Cerebellar cortex (tissue), 1 donor: ENCODE measurements at regions not wholly inside any gene's neighbourhood (a gene's known extent, or its start where the extent isn't known, plus 50 kb on each side); places are given as distances from the start of the nearest gene placed in this dataset.
A peak's percentile ranks its signal among the peaks of the same experiment; 100 is the strongest.

Experiments
- DNase-seq: peaks from one replicate; pipeline ENCODE4 v3.0.0-alpha.2; 2015; ENCODE audit warnings: low spot score

GRCh38 chr5:60259730-60260129 lies 366.2 kb upstream of the PDE4D start:
- no peak for DNase-seq

DNA sequence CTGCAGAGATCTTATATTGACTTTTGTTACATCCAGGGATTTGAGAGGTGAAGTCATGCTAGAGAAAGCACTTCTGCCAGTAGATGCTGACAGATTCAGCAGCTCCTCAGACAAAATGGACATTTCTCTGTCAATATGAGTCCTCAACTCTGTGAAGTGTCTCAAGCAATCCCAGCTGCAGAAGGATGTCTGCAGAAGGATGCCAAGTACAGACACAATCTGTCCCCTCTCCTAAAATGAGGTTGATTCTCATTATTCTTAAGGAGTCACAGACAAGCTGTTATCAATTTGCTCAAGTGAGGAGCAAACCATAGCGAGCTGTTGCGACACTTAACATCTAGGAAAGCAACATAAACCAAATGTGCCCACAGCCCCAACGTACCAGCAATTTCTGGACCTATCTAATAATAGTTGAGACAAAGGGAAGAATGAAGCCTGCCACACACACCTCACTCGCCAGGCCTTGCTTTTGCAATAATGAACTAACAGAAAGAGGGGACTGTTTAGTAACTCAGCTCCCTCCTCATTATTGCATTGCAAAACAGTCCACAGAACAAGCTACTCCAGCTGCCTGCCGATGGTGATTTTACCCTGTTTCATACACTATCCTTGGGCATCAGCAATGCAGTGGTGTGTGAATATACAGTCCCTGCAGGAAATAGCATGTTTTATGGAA lies 364.2 kb upstream of the PDE4D start:
- DNase-seq, result no peak

GRCh38 chr5:60256546-60256945 lies 363.0 kb upstream of the PDE4D start:
- no peak for DNase-seq

DNA sequence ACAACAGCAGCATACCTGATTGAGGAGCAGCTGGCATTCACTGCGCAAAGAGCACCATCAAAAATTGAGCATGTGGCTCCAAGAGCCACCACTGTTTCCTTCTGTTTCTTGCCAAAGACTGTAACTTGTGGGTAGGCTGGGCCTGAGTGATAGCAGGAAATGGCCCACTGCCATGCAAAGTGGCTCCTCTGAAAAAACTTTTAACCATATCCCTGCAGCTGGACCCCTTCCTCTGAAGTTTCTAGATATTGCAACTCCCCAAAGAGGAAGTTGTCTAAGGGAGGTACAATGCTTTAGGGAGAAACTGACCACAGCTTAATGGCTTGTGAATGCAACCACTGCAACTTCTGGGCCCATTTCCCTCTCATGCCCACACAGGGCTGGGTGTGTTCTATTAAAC lies 355.4 kb upstream of the PDE4D start:
- DNase-seq, result no peak

- no peak for DNase-seq
These were observed 350.2 kb upstream of the PDE4D start for GRCh38 chr5:60243713-60244112.

- no peak for DNase-seq
These were observed 338.7 kb upstream of the PDE4D start for GRCh38 chr5:60232036-60232795.

DNA sequence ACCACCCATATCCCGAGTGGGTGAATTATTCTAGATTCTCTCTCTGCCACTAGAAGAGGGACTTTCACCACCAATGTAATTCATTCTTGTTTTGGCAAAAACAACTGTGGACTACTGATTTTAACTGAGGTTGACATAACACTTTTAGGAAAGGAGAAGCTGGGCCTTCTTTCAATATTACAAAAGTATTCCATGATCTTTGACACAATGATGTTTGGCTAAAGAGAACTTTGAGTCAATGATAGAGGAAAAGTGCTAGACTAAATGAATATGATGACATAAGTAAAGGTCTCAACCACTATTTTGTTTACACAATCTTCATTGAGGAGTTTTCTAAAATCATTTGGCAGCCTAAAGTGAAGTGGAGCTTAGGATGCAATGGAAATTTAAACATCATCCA lies 336.9 kb upstream of the PDE4D start:
- no peak for DNase-seq

GRCh38 chr5:60229691-60230185 lies 336.2 kb upstream of the PDE4D start:
- DNase-seq, result no peak

DNA sequence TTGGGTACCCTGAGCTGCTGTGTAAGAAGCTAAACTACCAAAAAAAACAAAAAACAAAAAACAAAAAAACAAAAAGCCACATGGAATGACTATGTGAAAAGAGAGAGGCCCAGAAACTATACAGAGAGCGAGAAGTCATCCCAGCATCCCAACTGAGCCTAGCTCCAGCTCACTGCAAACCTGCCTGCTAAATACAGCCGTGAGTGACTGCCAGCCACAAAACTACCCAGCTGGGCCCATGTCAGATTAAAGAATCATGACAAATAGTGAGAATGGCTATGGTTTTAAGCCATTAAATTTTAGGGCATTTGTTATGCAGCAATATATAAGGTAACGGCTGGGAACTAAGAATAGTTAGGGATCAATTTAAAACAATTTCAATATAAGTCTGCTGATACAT lies 335.1 kb upstream of the PDE4D start:
- DNase-seq, result peak; percentile 52

DNA sequence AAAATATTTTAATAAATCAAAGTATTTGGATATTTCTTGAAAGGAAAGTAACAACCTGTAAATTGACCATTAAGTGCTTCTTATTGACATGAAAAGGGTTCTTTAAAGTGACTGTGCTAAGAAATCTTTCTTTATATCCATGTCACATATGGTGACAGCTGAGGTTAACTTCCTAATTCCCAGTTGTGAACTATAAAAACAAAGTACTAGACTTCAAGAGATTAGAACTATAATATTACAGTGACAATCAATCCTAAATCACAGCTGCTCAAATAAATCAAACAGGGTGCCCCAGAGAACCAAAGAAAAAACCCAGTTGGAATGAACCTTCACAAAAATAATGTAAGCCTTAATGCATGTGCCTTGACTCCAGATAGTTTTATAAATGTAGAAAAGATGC lies 332.6 kb upstream of the PDE4D start:
- no peak for DNase-seq

DNA sequence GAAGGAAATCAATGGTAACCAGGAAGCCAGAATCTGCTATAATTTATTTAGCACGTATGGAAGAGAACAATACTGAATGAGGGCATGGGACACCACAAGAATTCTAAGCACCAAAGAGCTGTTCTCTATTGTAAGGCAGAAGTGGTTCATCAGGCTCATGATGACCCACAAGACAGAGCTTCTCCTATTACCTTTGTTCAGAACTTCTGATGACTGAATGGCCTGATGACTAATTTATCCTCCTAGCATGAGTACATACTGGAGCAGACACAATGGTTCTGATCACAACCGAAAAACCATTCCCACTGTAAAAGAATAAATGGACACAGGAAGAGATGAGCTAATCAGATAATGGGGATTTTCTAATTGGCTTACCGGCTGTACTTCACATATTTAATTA lies 329.8 kb upstream of the PDE4D start:
- DNase-seq, result no peak

- no peak for DNase-seq
These were observed 326.4 kb upstream of the PDE4D start for GRCh38 chr5:60219921-60220320.

DNA sequence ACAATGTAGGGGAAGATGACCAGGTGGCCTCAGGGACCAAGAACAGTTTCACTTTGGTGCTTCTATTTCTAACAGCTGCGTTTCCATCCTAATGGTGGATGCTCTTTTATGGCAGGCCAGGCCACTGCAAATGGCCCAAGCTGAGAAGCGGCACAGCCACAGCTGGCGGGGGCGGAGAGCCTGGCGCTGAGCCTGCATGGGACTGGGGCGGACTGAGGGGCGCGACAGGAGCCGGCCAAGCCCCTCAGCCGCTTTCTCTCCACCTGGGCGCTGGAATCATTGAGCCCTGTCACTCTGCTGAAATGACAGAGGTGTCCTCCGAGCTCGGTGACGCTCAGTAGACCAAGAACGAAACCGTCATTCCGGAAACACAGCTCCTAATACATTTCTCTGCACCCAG lies 317.3 kb upstream of the PDE4D start:
- no peak for DNase-seq

DNA sequence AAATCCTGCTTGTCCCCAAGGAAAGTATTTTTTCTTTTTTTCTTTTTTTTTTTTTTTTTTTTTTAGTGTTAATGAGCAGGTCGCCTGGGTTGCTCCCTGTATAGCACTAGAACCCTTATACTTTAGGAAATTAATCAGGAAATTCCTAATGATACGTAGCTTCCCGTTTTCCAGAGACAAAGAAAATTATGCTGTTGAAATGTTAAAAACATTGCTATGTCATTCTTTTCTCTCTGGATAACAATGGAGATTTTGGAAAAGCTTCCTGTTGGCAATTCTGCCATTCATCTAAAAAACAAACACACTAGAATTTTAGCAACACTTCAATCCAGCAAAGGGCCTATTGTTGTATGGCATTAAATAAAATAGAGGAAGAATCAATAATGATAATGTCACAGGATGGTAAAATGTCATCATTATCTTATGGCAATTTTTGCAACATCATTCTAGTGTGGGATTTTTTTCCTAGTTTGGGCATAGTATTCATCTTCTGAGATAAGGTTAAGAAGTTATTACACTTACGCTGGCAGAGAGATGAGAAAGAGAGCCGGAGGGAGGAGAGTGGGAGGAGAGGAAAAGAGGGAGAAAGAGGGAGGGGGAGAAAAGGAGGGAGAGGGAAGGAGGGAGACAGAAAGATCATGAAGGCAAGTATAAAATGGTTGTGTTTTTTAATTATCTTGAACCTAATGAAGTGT lies 315.8 kb upstream of the PDE4D start:
- no peak for DNase-seq

- DNase-seq, result peak; percentile 89
These were observed 315.2 kb upstream of the PDE4D start for GRCh38 chr5:60208716-60209115.

GRCh38 chr5:60207040-60207439 lies 313.5 kb upstream of the PDE4D start:
- peak; percentile 13 for DNase-seq

DNA sequence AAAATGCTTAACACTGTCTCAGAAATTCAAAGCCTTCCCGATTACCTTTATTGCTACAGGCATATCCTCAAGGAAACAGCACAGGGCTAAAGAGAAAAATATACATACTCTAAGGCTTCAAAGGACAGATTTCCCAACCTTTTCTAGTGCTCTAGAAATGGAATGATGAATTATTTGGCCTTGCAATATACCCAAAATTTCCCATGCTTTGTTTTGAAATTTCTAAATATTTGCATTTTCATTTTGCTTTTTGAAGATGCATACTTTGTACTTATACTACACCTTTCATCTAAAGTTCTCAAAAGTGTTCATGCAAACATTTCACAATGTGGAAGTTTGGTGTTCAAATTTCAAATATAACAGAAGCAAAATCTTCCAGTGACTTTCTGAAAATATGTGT lies 312.7 kb upstream of the PDE4D start:
- DNase-seq, result no peak

DNA sequence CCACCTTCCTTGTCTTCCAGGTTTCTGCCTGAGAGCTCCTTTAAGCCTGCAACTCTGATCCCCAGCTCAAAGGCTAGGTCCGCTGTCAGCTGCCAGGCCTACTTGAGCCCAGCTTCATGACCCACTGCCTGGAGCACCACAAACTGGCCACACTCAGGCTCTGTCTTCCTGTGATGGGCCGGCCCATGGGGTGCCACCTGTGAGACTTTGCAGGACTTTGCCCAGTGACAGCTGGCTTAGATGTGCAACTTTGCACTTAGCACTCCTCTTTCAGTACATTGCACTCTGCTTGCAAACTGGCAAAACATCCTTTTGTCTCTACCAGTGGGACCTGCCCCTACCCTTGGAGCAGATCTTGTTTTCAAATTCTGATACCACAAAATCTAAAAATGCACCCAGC lies 311.5 kb upstream of the PDE4D start:
- DNase-seq, result no peak

GRCh38 chr5:60196385-60197113 lies 303.0 kb upstream of the PDE4D start:
- DNase-seq, result no peak

GRCh38 chr5:60195551-60195950 lies 302.0 kb upstream of the PDE4D start:
- DNase-seq, result no peak

DNA sequence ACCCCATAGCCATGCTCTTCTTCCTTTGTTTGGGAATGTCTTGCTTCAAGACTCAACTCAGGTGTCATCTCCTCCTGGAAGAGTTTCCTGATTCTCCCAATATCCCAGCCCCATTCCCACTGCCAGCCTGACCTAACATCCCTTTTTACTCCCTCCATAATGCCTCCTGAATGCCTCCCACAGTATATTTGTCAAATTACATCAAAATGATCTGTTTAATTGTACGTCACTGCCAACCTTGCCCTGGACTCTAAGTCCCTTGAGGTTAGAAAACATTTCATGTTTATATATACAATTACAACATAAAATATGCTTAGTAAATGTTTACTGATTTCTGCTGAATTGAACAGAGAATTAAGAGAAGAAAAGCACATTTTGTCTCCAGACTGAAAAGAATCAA lies 301.6 kb upstream of the PDE4D start:
- DNase-seq, result no peak
